HG02642 (cell line): ENCODE measurements at regions not wholly inside any gene's neighbourhood (a gene's known extent, or its start where the extent isn't known, plus 50 kb on each side); places are given as distances from the start of the nearest gene placed in this dataset.

Experiments used
- ATAC-seq: cut with Tn5 transposase; IDR thresholded peaks from one replicate; pipeline ENCODE4 v1.9.1; 2021; ENCODE audit warnings: mild to moderate bottlenecking; ENCODE audit not compliant: unreplicated experiment, poor library complexity

DNA sequence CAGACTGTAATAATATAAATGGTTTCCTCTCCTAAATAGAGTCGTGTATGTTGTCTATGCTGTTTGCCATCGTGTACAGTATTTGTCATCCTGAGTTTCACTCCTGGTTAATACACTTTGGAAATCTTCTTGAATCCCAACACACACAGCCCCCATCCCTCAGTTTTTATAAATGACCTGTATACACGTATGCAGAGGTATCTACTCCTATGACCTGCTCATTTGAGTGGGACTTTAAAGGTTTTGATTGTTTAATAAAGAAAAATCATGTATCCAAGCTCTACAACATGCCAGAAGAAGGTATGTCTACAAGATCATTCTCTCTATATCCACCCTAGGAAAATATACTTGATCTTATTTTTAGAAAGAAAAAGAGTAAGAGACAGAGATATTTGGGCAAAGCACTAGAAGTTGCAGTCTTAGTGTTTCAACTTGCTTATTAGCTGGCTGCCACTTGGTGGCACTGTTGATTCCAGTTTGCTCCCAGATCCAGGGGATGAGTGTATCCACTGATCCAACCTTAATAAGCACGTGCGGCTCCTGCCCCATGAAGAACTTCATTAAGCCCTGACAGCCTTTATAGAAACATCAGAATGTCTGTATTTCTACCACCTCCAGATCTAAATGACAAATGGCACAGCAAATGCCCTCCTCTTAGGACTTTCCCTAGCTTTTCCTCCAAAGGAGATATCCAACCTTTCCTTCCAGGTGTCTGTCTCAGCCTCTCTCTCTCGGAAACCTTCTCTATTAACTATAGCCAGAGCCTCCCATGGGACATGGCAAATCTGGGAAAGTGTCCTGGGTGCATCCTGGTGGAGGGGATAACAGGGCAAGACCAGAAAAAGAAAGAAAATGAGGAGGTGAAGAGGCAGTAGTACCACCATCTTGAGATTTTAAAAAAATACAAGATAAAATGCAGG, 181.6 kb upstream of the NEBL start:
- no peak for ATAC-seq

DNA sequence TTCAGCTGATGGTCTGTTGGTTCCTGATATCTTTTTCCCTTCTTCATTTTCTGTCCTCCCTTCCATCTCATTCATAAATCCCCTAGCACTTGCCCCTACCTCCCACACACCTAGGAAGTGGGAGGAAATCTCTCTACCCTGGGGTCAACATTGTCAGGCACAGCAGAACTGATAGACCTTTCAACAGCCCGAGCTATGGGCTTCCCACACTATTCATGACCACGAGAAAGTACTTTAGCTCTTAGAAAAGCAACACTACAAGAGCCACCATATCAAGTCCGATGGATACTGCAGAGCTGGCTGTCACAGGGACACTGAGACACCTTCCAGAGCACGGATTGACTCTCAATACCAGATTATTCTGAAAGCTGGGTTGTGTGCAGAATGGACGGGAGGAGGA, 180.6 kb upstream of the NEBL start:
- ATAC-seq = no peak

DNA sequence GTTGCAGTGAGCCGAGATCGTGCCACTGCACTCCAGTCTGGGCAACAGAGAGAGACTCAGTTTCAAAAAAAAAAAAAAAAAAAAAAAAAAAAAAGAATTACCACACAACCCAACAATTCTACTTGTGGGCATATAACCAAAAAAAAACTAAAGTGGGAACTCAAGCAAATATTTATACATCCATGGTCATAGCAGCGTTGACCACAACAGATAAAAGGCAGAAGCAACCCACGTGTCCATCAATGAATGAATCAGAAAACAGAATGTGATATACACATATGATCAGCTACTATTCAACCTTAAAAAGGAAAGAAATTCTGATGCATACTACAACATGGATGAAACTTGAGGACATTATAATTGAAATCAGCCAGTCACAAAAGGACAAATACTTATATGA, 179.3 kb upstream of the NEBL start:
- ATAC-seq = no peak

DNA sequence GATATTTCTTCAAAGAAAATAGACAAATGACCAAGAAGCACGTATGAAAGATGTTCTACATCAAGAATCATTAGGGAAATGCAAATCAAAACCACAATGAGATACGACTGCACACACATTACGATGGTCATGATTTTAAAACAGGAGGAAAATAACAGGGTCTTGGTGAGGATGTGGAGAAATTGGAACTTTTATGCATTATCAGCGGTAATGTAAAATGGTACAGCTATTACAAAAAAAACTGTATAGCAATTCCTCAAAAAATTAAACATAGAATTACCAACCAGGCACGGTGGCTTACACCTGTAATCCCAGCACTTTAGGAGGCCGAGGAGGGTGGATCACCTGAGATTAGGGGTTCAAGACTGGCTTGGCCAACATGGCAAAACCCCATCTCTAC, 178.8 kb upstream of the NEBL start:
- no peak for ATAC-seq

DNA sequence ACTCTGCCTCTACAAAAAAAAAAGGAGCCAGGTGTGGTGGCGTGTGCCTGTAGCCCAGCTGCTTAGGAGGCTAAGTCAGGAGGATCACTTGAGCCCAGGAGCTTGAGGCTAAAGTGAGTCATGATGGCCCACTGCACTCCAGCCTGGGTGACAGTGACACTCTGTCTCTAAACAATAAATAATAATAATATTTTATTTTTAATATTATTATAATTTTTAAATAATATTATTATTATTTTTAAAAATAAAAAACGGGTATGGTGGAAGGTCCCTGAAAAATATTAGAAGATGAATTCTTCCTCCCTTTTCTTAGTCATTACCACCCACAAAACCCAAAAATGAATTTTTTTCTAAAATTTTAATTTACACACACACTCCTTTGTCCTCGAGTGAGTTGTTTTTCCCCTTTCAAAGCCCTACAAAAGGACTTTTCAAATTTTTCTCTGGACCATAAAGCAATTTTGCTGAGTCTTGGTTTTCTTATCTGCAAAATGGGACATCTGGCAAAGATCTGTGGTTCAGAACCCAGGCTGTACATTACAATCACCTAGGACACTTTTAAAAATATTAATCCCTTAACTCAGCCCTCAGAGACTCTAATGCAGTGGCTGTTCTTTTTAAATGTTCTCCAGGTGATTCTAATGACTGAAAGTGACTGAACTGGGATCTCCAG, 174.0 kb upstream of the NEBL start:
- no peak for ATAC-seq

DNA sequence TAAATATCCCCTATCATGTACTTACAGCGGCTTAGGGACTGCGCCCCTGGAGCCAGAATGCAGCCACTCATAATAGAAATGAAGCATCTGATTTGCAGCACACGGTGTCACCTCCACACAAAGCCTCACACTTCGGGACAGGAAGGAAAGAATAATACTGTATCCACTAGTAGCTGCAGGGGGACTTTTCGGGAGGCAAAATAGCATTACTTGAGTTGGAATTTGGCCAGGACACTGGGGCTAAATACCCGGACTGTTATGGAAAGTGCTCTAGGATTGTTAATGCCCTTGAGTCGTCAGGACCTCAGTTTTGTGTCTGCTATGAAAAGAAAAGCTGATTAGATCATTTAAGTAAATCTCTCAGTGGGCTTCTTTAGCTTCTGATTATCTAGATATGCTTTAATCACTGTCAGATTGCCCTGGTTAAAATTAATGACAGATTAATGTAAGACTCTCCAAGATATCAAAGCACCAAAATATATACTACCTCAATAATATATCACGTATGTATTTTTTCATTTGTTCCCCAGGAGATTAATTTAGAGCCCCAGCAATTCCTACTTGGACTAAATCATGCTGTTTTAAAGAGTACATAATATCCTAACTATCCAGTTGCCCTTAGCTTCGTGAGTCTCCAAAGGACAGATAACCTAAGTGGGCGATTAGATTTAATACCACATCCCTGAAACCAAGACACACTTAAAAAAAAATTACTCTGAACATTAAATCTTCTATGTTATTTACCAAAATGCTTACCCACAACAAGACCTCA, 173.0 kb upstream of the NEBL start:
- ATAC-seq = no peak

DNA sequence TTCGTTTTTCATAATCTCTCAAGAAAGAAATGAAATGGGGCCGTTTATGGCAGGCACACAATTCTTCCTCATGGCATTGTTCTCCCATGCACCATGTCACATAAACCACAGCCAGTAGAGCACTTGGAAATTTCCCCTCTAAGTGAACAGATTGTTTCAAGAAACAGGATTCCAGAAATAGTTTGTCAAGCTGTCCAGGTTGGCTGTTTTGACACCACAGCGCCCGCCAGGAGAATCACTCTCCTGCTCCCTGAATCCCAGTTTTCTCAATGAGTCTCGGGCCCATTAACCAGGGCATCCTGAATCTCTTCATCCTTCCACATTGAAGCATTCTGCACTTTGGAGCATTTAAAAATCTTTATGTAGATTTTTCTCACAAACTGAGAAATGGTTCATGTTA, 172.2 kb upstream of the NEBL start:
- ATAC-seq = no peak

DNA sequence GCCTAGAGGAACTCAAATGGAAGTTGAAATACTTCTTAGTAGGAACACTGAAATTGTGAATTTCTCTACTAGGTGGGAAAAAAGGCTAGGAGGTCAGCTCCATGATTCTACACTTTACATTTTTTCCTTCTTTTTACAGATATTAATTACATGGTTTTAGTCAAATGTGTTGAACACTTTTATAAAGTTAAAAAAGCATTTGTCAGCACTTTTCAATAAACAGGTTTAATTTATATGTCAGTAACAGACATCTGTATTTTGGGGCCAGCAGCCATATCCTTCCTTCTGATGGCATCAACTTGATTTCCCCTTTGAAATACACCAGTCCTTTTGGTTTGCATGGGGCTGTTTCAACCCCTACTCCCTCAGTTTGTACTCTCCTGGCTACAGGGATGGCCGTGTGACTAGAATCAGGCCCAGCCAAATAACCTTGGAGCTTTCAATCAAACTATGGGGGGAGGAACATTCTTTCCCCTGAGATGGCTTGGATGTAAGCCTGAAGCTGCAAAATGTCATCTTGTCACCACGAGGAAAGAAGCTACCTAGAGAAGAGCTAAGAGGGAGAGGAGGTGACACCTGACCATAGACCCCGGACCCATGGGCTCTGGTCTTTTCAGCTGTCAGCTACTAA, 171.0 kb upstream of the NEBL start:
- no peak for ATAC-seq

DNA sequence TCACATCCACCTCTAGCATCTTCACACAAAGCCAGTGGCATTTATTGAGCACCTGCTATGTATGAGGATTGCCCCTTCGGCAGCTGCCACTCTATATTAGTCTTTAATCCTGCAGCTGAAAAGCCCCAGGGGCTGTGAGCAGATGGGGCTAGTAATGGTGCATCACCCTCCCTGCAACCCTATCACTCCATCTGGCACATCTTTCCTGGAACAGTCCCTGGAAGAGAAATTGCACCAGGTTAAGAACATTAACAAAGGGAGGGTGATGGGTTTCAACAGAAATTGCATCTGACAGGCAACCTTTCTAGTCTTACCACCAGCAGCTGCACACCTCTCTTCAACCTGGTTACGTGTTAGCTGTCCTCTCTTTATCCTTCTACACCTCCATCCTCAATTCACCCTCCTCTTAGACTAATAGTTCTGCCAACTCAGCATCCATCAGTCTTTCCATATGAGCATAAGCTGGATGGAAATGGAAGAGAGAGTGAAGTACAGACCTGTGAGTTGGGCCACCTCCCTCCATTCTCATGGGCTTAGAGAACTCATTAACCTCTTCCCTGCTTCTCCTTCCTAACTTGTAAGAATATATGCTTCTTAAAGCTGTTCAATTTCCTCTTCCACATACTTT, 168.6 kb upstream of the NEBL start:
- no peak for ATAC-seq

DNA sequence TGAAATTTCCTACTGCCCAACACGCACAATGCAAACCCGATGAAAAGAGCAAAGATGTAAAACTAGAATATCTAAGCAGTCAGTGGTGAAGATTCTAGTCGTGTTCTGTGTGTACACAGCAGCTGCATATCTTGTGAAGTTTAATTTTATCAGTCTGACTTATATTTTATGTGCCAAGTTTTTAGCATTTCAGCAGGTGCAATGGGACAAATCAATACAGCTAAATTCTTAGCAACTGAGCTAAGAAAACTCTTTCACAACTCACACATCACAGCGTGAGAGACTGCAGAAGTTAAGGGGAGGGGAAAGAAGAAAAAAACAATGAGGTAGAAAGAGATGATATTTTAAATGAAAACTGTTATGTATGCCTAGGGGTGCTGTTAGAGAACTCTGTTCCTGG, 164.9 kb upstream of the NEBL start:
- ATAC-seq = no peak

DNA sequence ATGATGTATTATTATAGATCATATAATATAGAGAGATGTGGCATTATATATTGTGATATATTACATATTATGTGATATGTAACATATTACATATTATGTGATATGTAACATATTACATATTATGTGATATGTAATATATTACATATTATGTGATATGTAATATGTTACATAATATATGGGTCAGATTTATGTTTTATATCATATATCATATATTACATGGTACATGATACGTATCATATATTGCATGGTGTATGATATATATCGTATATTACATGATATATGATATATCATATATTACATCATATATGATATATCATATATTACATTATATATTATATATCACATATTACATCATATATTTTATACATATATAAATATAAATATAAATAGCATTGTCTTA, 164.1 kb upstream of the NEBL start:
- ATAC-seq = no peak

DNA sequence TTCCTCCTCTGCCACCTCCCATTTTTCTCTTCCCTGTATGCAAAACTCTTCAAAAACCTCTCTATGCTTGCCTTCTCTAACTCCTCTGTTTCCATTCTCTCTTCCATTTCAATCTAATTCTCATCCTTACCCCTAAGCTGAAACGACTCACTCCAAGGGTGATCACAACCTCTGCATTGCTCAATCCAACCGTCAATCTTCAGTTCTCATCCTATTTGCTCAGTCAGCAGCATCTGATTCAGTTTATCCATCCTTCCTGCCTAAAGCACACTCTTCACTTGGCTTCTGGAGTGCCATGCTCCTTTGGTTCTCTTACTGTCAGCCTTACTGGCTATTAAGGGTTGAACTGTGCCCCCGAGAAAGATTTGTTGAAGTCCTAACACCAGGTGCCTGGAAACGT, 163.5 kb upstream of the NEBL start:
- ATAC-seq = no peak

DNA sequence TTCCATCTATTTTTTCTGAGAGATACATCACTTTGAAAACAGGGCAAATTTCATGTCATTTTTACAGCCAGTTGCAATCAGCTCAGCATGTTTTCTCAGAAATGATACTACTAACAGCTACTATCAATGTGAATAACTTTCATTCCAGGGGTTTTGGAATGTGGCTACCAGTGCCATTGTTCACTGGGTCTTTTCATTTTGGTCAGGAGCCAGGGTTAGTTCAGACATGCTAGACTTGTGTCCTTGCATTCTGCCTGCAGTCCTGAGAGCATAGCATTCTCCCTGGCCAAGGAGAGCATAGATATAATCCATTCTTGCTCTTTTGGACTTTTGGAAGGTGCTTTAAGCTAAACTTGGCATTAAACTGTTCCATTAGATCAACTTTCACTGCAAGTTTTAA, 160.9 kb upstream of the NEBL start:
- ATAC-seq = no peak

DNA sequence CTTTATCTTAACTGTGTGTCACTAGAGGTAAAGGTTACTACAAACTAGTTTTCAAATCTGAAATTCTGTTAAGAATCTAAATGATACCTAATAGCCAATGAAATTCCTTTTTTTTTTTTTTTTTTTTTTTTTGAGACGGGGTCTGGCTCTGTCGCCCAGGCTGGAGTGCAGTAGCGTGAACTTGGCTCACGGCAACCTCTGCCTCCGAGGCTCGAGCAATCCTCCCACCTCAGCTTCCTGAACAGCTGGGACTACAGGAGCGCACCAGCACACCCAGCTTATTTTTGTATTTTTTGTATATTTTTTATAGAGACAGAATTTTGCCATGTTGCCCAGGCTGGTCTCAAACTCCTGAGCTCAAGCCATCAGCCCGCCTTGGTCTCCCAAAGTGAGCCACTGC, 160.3 kb upstream of the NEBL start:
- ATAC-seq = no peak

DNA sequence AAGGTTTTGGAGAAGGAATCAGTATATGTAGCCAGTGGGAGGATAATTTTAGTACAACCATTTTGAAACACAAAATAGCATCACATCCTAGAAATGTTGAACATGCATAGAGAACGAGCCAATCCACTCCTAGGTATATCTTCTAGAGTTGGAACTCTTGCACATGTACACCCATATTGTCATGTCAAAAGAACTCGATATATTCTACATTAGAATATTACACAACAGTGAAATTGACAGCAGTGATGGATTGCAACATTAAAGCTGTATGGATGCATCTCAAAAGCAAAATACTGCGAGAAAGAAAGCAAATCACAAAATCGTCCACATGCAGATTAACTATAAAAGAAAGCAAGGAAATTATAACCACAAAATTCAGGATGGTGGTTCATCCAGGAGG, 159.3 kb upstream of the NEBL start:
- no peak for ATAC-seq

DNA sequence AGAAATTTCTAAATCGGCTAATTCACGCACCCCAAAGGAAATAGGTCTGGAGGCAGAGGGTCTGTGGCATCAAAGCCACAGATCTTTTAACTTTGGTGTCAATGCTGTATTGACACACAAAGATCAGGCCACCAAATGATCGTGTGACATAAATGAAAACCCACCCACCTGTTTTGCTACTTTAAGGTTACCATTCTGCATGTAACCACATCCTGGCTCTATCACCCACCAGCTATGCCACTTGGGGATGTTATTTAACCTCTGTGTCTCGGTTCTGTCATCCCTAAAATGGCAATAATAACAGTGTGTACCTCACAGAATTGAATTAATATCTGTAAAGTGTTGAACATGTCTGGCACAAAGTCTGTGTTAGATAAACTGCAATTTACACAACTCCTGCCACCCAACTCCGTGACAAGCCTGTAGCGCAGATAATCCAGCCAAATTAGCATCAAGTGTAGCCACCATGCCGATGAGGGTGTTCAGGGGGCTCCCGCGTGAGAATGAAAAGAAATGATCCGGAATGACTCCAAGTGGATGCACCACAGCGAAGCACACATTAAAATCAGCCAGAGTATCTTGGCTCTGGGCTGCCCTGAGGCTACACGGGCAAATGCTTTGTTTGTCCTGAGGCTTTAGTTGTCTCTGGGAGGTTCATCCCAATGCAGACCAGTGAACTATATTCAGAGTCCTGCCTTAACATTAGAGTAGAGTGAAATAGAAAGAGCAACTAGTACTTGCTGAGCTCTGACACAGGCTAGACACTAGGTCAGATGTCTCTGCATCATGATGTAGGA, 158.4 kb upstream of the NEBL start:
- ATAC-seq = no peak

DNA sequence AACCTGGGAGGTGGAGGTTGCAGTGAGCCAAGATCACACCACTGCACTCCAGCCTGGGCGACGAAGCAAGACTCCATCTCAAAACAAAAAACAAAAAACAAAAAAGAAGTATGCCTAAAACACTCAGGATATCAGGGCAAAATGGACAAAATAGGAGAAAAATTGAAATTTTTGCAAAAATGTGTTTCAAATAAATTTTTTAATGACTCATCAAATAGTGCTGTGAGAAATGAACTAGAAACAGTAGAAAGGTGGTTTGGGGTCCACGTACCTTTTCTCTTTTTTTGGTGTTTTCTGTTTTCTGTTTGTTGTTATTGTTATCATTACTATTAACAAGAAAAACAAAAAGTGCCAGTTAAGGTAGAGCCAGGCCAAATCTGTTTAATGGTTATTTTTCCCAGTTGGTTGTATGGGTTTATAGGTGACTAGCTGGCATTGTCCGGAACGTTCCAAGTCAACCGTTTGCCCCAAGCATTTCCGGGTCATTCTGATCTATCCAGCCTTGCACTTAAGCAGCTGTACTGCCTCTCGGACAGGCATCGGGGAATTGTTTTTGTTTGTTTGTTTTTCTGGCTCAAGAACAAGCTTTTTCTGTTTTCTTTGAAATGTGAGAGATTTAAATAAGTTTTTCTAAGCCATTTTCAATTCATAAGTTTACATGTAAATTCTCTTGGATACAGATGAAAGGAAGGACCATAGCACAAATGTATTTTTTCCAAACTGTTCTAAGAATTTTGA, 157.0 kb upstream of the NEBL start:
- no peak for ATAC-seq

DNA sequence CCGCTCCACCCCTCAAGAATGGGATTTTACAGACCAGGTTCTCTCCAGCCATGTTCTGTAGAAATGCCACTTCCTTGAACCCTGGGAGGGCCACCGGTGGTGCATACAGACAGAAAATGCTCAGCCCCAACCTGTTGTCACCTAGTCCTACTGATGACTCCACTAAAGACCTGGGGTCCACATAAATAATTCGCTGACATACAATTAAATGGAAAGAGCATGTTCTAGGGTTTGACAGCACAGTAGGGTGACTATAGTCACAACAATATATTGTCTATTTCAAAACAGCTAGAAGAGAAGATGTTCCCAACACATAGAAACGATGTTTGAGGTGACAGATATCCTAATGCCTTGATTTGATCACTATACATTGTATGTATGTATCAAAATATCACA, 155.6 kb upstream of the NEBL start:
- ATAC-seq = no peak
